HEK293 (cell line): ENCODE measurements at regions not wholly inside any gene's neighbourhood (a gene's known extent, or its start where the extent isn't known, plus 50 kb on each side); places are given as distances from the start of the nearest gene placed in this dataset.
"Not testable (repeated sequence)": the region's sequence is repeated elsewhere in the genome, so short reads cannot be mapped to it uniquely, and the experiment has no call there.

Experiments
- PRDM4 ChIP-seq: fragments of 450-650 bp; formaldehyde crosslinking; IDR thresholded peaks from 2 replicates; pipeline ENCODE4 v1.5.1; 2017; ENCODE audit warnings: missing biosample characterization, missing genetic modification characterization
- YY1 ChIP-seq: fragments of 450-650 bp; formaldehyde crosslinking; IDR thresholded peaks from 2 replicates; pipeline ENCODE4 v1.5.1; 2018; ENCODE audit warnings: missing biosample characterization, missing genetic modification characterization
- ZNF175 ChIP-seq: fragments of 450-650 bp; formaldehyde crosslinking; IDR thresholded peaks from 2 replicates; pipeline ENCODE4 v1.5.1; 2016; ENCODE audit warnings: missing biosample characterization, missing genetic modification characterization
- ZNF2 ChIP-seq: fragments of 450-650 bp; formaldehyde crosslinking; IDR thresholded peaks from 2 replicates; pipeline ENCODE4 v1.5.1; 2016; ENCODE audit warnings: missing biosample characterization, missing genetic modification characterization
- ZNF274 ChIP-seq, 2 experiments: fragments of 200-500 bp in 1 of 2; fragments of 450-650 bp in 1 of 2; sonication (Bioruptor generic) in 1 of 2; formaldehyde crosslinking in 1 of 2; IDR thresholded peaks; 2 replicates each; pipeline versions ENCODE4 v1.5.1 to v1.6.1; 2014 to 2016; ENCODE audit warnings: borderline replicate concordance in 1 of 2, inconsistent platforms in 1 of 2, low read length in 1 of 2, missing biosample characterization in 1 of 2, missing genetic modification characterization in 1 of 2
- ZNF416 ChIP-seq: fragments of 450-650 bp; formaldehyde crosslinking; IDR thresholded peaks from 2 replicates; pipeline ENCODE4 v1.5.1; 2016; ENCODE audit warnings: missing biosample characterization, missing genetic modification characterization
- ZNF555 ChIP-seq: fragments of 450-650 bp; formaldehyde crosslinking; conservative IDR thresholded peaks from 2 replicates; pipeline ENCODE4 v1.5.1; 2017; ENCODE audit warnings: missing biosample characterization, mild to moderate bottlenecking, missing genetic modification characterization, inconsistent platforms
- ZSCAN30 ChIP-seq: fragments of 450-650 bp; IDR thresholded peaks from 2 replicates; pipeline ENCODE4 v1.5.1; 2018; ENCODE audit warnings: missing biosample characterization, mild to moderate bottlenecking, missing genetic modification characterization, moderate library complexity
- TF ChIP-seq, protein P1 (sequence below): fragments of 450-650 bp; formaldehyde crosslinking; IDR thresholded peaks from 2 replicates; pipeline ENCODE4; 2016; ENCODE audit warnings: missing biosample characterization, missing genetic modification characterization
- TF ChIP-seq, protein P2 (sequence below): fragments of 450-650 bp; formaldehyde crosslinking; IDR thresholded peaks from 2 replicates; pipeline ENCODE4 v1.5.1; 2016; ENCODE audit warnings: missing biosample characterization, missing genetic modification characterization
- TF ChIP-seq, protein P3 (sequence below): fragments of 450-650 bp; formaldehyde crosslinking; IDR thresholded peaks from 2 replicates; pipeline ENCODE4 v1.5.1; 2016; ENCODE audit warnings: missing biosample characterization, missing genetic modification characterization

- not testable (repeated sequence) for TF ChIP-seq ZNF175; ZNF555; ZSCAN30 (tag by site-specific recombination); YY1 (tag by site-specific recombination); ZNF274 (IDR thresholded peaks at IDR 0.05; ENCODE audit: low read length); ZNF274 (tag by site-specific recombination; IDR thresholded peaks at IDR 0.05; ENCODE audit: borderline replicate concordance); ZNF2 (tag by site-specific recombination); ZNF416 (tag by site-specific recombination); PRDM4 (tag by site-specific recombination)
- TF ChIP-seq, protein P1, sequence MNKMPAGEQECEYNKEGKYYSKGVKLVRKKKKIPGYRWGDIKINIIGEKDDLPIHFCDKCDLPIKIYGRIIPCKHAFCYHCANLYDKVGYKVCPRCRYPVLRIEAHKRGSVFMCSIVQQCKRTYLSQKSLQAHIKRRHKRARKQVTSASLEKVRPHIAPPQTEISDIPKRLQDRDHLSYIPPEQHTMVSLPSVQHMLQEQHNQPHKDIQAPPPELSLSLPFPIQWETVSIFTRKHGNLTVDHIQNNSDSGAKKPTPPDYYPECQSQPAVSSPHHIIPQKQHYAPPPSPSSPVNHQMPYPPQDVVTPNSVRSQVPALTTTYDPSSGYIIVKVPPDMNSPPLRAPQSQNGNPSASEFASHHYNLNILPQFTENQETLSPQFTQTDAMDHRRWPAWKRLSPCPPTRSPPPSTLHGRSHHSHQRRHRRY (tag by site-specific recombination), result not testable (repeated sequence)
- TF ChIP-seq, protein P2, sequence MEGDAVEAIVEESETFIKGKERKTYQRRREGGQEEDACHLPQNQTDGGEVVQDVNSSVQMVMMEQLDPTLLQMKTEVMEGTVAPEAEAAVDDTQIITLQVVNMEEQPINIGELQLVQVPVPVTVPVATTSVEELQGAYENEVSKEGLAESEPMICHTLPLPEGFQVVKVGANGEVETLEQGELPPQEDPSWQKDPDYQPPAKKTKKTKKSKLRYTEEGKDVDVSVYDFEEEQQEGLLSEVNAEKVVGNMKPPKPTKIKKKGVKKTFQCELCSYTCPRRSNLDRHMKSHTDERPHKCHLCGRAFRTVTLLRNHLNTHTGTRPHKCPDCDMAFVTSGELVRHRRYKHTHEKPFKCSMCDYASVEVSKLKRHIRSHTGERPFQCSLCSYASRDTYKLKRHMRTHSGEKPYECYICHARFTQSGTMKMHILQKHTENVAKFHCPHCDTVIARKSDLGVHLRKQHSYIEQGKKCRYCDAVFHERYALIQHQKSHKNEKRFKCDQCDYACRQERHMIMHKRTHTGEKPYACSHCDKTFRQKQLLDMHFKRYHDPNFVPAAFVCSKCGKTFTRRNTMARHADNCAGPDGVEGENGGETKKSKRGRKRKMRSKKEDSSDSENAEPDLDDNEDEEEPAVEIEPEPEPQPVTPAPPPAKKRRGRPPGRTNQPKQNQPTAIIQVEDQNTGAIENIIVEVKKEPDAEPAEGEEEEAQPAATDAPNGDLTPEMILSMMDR (tag by site-specific recombination), result not testable (repeated sequence)
- TF ChIP-seq, protein P3, sequence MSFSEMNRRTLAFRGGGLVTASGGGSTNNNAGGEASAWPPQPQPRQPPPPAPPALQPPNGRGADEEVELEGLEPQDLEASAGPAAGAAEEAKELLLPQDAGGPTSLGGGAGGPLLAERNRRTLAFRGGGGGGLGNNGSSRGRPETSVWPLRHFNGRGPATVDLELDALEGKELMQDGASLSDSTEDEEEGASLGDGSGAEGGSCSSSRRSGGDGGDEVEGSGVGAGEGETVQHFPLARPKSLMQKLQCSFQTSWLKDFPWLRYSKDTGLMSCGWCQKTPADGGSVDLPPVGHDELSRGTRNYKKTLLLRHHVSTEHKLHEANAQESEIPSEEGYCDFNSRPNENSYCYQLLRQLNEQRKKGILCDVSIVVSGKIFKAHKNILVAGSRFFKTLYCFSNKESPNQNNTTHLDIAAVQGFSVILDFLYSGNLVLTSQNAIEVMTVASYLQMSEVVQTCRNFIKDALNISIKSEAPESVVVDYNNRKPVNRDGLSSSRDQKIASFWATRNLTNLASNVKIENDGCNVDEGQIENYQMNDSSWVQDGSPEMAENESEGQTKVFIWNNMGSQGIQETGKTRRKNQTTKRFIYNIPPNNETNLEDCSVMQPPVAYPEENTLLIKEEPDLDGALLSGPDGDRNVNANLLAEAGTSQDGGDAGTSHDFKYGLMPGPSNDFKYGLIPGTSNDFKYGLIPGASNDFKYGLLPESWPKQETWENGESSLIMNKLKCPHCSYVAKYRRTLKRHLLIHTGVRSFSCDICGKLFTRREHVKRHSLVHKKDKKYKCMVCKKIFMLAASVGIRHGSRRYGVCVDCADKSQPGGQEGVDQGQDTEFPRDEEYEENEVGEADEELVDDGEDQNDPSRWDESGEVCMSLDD (tag by site-specific recombination), result not testable (repeated sequence)
Observed at GRCh38 chr2:31803481-31804153, 207.2 kb downstream of the MEMO1 start.
